Thyroid gland (tissue), 4 donors: ENCODE measurements at regions not wholly inside any gene's neighbourhood (a gene's known extent, or its start where the extent isn't known, plus 50 kb on each side); places are given as distances from the start of the nearest gene placed in this dataset.

Experiments
- DNase-seq, 2 donors: peaks; one replicate each; pipeline ENCODE4 v3.0.0-alpha.2; 2019
- H3K27ac ChIP-seq, 3 donors: fragments of 200-600 bp; sonication (generic); 1 replicate in 2 of 3; 2 replicates in 1 of 3; pipeline ENCODE4 v1.5.1; 2016 to 2019; ENCODE audit warnings: mild to moderate bottlenecking in 1 of 3, moderate library complexity in 1 of 3
- H3K27me3 ChIP-seq: fragments of 200-600 bp; sonication (generic); one replicate; pipeline ENCODE4 v1.5.1; 2019
- H3K36me3 ChIP-seq, 2 donors: fragments of 200-600 bp; sonication (generic); one replicate each; pipeline ENCODE4 v1.5.1; 2016 to 2019
- H3K4me1 ChIP-seq, 2 donors: fragments of 200-600 bp; sonication (generic); one replicate each; pipeline ENCODE4 v1.5.1; 2017 to 2019
- H3K4me3 ChIP-seq, 3 donors: fragments of 200-600 bp; sonication (generic); replicated peaks in 1 of 3; 1 replicate in 2 of 3; 2 replicates in 1 of 3; pipeline ENCODE4 v1.5.1; 2016; ENCODE audit warnings: mild to moderate bottlenecking in 1 of 3
- H3K9me3 ChIP-seq: fragments of 200-600 bp; sonication (generic); one replicate; pipeline ENCODE4 v1.5.1; 2017
- CTCF ChIP-seq, 6 experiments: fragments of 200-600 bp in 3 of 6; fragments of 450-650 bp in 3 of 6; sonication (generic) in 3 of 6; IDR thresholded peaks; one replicate each; pipeline ENCODE4 v1.5.1; 2016 to 2019; ENCODE audit warnings: antibody characterized with exemption in 6 of 6, mild to moderate bottlenecking in 2 of 6, inconsistent platforms in 1 of 6, moderate library complexity in 1 of 6
- POLR2A ChIP-seq, 2 donors: fragments of 450-650 bp; IDR thresholded peaks; one replicate each; pipeline ENCODE4 v1.6.1; 2017; ENCODE audit warnings: antibody characterized with exemption in 2 of 2, mild to moderate bottlenecking in 2 of 2, moderate library complexity in 1 of 2
- WGBS, 2 donors: methylation state at CpG; one replicate each; pipeline ENCODE4 v1.1.5; 2017; 5-methylcytosine and 5-hydroxymethylcytosine counted together
- intact Hi-C: fragments of 100-400 bp; cut with DNase I; formaldehyde crosslinking; loops from one replicate; pipeline ENCODE4 v1.15.1; 2023

- intact Hi-C loops = no loop called here
Observed at GRCh38 chr9:82532504-82533180, 530.3 kb downstream of the RASEF start.

GRCh38 chr9:82535432-82535998 lies 527.4 kb downstream of the RASEF start:
- no peak for DNase-seq
- intact Hi-C loops = no loop called here
- Histone ChIP-seq H3K4me1 (peaks cover 3% of the 10 kb centered on the region in 2 donors), H3K36me3 (no peaks in the 10 kb centered on the region), H3K27ac (no peak overlapping the region), H3K27me3 (no peaks in the 10 kb centered on the region), H3K4me3 (no peak overlapping the region), H3K9me3 (no peaks in the 10 kb centered on the region)
- no peak for TF ChIP-seq POLR2A (IDR thresholded peaks at IDR 0.05)
- TF ChIP-seq CTCF (IDR thresholded peaks at IDR 0.05) = no peak
- WGBS, 2 donors = 37 to 48% methylated on average over 2 of the region's 2 CpGs

More at GRCh38 chr9:82532504-82533180, 530.3 kb downstream of the RASEF start:
- WGBS, 2 donors = 20 to 25% methylated on average over 2 of the region's 2 CpGs
- H3K27ac ChIP-seq = no peak overlapping the region
- no peaks in the 10 kb centered on the region for H3K9me3 ChIP-seq
- H3K27me3 ChIP-seq = no peaks in the 10 kb centered on the region
- no peak overlapping the region for H3K4me3 ChIP-seq
- DNase-seq = no peak
- H3K4me1 ChIP-seq = no peaks in the 10 kb centered on the region
- no peaks in the 10 kb centered on the region for H3K36me3 ChIP-seq
- no peak for TF ChIP-seq POLR2A (IDR thresholded peaks at IDR 0.05)
- peak in 3 of 6 experiments; percentile 35 to 47 (median 43) for TF ChIP-seq CTCF (IDR thresholded peaks at IDR 0.05)

GRCh38 chr9:82538634-82539033 lies 524.3 kb downstream of the RASEF start:
- intact Hi-C loops = no loop called here
- no peak for TF ChIP-seq CTCF (IDR thresholded peaks at IDR 0.05)
- no peak for TF ChIP-seq POLR2A (IDR thresholded peaks at IDR 0.05)
- no peaks in the 10 kb centered on the region for H3K27me3 ChIP-seq
- H3K27ac ChIP-seq = no peak overlapping the region
- no peak for DNase-seq
- H3K36me3 ChIP-seq = no peaks in the 10 kb centered on the region
- peaks cover 3% of the 10 kb centered on the region in 2 donors for H3K4me1 ChIP-seq
- H3K9me3 ChIP-seq = no peaks in the 10 kb centered on the region
- 63 to 69% methylated on average over 1 of the region's 1 CpG for WGBS, 2 donors
- H3K4me3 ChIP-seq = no peak overlapping the region

GRCh38 chr9:82539146-82539545 lies 523.8 kb downstream of the RASEF start:
- TF ChIP-seq CTCF (IDR thresholded peaks at IDR 0.05) = no peak
- no peak for TF ChIP-seq POLR2A (IDR thresholded peaks at IDR 0.05)
- Histone ChIP-seq H3K27me3 (no peaks in the 10 kb centered on the region), H3K4me1 (peaks cover 3% of the 10 kb centered on the region in 2 donors), H3K9me3 (no peaks in the 10 kb centered on the region), H3K4me3 (no peak overlapping the region), H3K27ac (no peak overlapping the region), H3K36me3 (no peaks in the 10 kb centered on the region)
- intact Hi-C loops = no loop called here
- 75 to 86% methylated on average over 2 of the region's 2 CpGs for WGBS, 2 donors
- no peak for DNase-seq

- Histone ChIP-seq H3K4me1 (peaks cover 3% of the 10 kb centered on the region in 2 donors), H3K36me3 (no peaks in the 10 kb centered on the region), H3K4me3 (no peak overlapping the region), H3K27me3 (no peaks in the 10 kb centered on the region), H3K9me3 (no peaks in the 10 kb centered on the region), H3K27ac (no peak overlapping the region)
- 85 to 90% methylated on average over 2 of the region's 2 CpGs for WGBS, 2 donors
- TF ChIP-seq POLR2A (IDR thresholded peaks at IDR 0.05) (no peak), CTCF (IDR thresholded peaks at IDR 0.05) (no peak)
- peak; percentile 3 to 17 for DNase-seq
- intact Hi-C loops = no loop called here
Observed at GRCh38 chr9:82539856-82540579, 522.9 kb downstream of the RASEF start.
